Activated CD8-positive, alpha-beta memory T cell treated with anti-CD3 and anti-CD28 coated beads, Interleukin-2, amount 50 U/mL, for 4 hours (primary cell): ENCODE measurements at regions not wholly inside any gene's neighbourhood (a gene's known extent, or its start where the extent isn't known, plus 50 kb on each side); places are given as distances from the start of the nearest gene placed in this dataset.
"Not testable (repeated sequence)": the region's sequence is repeated elsewhere in the genome, so short reads cannot be mapped to it uniquely, and the experiment has no call there.

Source experiments
- DNase-seq: peaks from one replicate; pipeline ENCODE4 v3.0.0-alpha.2; 2020

GRCh38 chr6:164048840-164049516 is 634.5 kb downstream of the QKI start:
- DNase-seq: no peak

- DNase-seq: no peak
These were observed 630.6 kb downstream of the QKI start for GRCh38 chr6:164045082-164045481.

GRCh38 chr6:164043656-164044055 is 629.1 kb downstream of the QKI start:
- not testable (repeated sequence) for DNase-seq

GRCh38 chr6:164042212-164042611 is 627.7 kb downstream of the QKI start:
- no peak for DNase-seq

GRCh38 chr6:164040994-164041393 is 626.5 kb downstream of the QKI start:
- no peak for DNase-seq

GRCh38 chr6:164039954-164040375 is 625.4 kb downstream of the QKI start:
- peak; percentile 50 for DNase-seq

GRCh38 chr6:164037171-164037870 is 622.8 kb downstream of the QKI start:
- DNase-seq: no peak

- no peak for DNase-seq
These were observed 621.5 kb downstream of the QKI start for GRCh38 chr6:164035900-164036485.

- DNase-seq: no peak
These were observed 620.2 kb downstream of the QKI start for GRCh38 chr6:164034602-164035140.

- no peak for DNase-seq
These were observed 610.7 kb downstream of the QKI start for GRCh38 chr6:164025180-164025579.

GRCh38 chr6:164023535-164023934 is 609.0 kb downstream of the QKI start:
- DNase-seq: no peak

- no peak for DNase-seq
These were observed 608.1 kb downstream of the QKI start for GRCh38 chr6:164022632-164023031.

- DNase-seq: no peak
These were observed 607.2 kb downstream of the QKI start for GRCh38 chr6:164021589-164022250.

- DNase-seq: no peak
These were observed 605.6 kb downstream of the QKI start for GRCh38 chr6:164020142-164020541.

GRCh38 chr6:164018133-164018532 is 603.6 kb downstream of the QKI start:
- no peak for DNase-seq

- no peak for DNase-seq
These were observed 601.5 kb downstream of the QKI start for GRCh38 chr6:164016056-164016455.

- DNase-seq: no peak
These were observed 600.6 kb downstream of the QKI start for GRCh38 chr6:164015088-164015484.

GRCh38 chr6:164014346-164015087 is 600.0 kb downstream of the QKI start:
- no peak for DNase-seq

- DNase-seq: no peak
These were observed 599.1 kb downstream of the QKI start for GRCh38 chr6:164013480-164014208.

GRCh38 chr6:164011321-164011720 is 596.8 kb downstream of the QKI start:
- DNase-seq: no peak

GRCh38 chr6:164010441-164011103 is 596.1 kb downstream of the QKI start:
- no peak for DNase-seq
